ENCODE measurements at regions not wholly inside any gene's neighbourhood (a gene's known extent, or its start where the extent isn't known, plus 50 kb on each side); places are given as distances from the start of the nearest gene placed in this dataset.

DNA sequence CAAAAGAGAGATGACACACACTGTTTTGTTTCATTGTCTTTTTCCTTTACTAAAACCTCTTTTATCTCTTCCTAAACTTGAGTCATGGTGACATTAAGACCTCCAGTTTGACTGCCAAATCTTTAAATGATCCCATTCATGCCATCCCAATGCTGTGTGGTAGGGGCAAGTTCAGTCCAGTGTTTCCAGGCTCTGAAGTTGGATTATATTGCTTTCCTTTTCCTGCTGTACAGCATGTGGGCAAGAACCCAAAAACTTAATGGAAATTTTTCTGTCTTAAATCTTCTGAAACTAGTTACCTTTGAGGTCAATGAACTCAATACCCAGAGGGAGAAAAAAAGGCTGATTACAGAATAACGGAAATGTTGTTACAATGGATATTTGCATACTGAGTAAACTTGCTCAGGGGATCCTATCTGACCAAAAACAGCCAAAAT is 187.1 kb upstream of the FAR2 start:
- TF ChIP-seq POLR2A (IDR thresholded peaks at IDR 0.05): no peak
- TF ChIP-seq, protein P1, sequence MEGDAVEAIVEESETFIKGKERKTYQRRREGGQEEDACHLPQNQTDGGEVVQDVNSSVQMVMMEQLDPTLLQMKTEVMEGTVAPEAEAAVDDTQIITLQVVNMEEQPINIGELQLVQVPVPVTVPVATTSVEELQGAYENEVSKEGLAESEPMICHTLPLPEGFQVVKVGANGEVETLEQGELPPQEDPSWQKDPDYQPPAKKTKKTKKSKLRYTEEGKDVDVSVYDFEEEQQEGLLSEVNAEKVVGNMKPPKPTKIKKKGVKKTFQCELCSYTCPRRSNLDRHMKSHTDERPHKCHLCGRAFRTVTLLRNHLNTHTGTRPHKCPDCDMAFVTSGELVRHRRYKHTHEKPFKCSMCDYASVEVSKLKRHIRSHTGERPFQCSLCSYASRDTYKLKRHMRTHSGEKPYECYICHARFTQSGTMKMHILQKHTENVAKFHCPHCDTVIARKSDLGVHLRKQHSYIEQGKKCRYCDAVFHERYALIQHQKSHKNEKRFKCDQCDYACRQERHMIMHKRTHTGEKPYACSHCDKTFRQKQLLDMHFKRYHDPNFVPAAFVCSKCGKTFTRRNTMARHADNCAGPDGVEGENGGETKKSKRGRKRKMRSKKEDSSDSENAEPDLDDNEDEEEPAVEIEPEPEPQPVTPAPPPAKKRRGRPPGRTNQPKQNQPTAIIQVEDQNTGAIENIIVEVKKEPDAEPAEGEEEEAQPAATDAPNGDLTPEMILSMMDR (IDR thresholded peaks at IDR 0.05): no peak
